ENCODE measurements at regions not wholly inside any gene's neighbourhood (a gene's known extent, or its start where the extent isn't known, plus 50 kb on each side); places are given as distances from the start of the nearest gene placed in this dataset.

DNA sequence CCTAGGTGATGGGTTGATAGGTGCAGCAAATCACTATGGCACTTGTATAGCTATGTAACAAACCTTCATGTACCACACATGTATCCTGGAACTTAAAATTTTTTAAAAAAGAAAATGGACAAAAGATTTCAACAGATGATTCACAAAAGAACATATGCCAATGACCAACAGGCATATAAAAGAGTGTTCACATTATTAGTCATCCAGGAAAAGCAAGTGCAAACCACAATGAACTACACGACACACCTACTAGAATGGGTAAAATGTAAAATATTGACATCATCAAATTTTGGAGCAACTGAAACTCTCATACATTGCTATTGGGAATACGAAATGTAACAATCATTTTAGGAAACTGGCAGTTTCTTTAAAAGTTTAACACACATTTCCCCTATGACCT, 109.9 kb downstream of the YIPF5 start:
- TF ChIP-seq MAX (IDR thresholded peaks at IDR 0.05) (no peak), FOXM1 (IDR thresholded peaks at IDR 0.05; ENCODE audit: borderline replicate concordance, low read depth) (no peak), REST (IDR thresholded peaks at IDR 0.05; ENCODE audit: low read depth) (no peak), CREB1 (IDR thresholded peaks at IDR 0.05; ENCODE audit: low read depth) (no peak), YY1 (IDR thresholded peaks at IDR 0.05; ENCODE audit: low read depth) (no peak), TEAD4 (IDR thresholded peaks at IDR 0.05) (no peak), RAD21 (IDR thresholded peaks at IDR 0.05; ENCODE audit: low read depth) (no peak), NFIC (IDR thresholded peaks at IDR 0.05) (no peak), TAF1 (IDR thresholded peaks at IDR 0.05; ENCODE audit: low read depth) (no peak), EP300 (IDR thresholded peaks at IDR 0.05; ENCODE audit: borderline replicate concordance) (no peak)

All from Ishikawa (cell line).